OCI-LY7 (cell line): ENCODE measurements at regions not wholly inside any gene's neighbourhood (a gene's known extent, or its start where the extent isn't known, plus 50 kb on each side); places are given as distances from the start of the nearest gene placed in this dataset.

ENCODE experiments used
- BruUV-seq: library from RNA; stranded (reverse); fragments of 400-500 nt; replicated peaks from 2 replicates; lab custom pipeline; 2021; lab: Mats Ljungman, UMichigan
- CTCF ChIA-PET: fragments of 300-600 bp; sonication (Branson Sonifier 250); formaldehyde crosslinking; loops from one replicate; lab custom pipeline; 2022; ENCODE audit warnings: antibody characterized with exemption; ENCODE audit not compliant: unreplicated experiment; lab: Charles Lee
- POLR2A ChIA-PET: fragments of 300-600 bp; sonication (Branson Sonifier 250); formaldehyde crosslinking; loops from one replicate; lab custom pipeline; 2022; ENCODE audit warnings: antibody characterized with exemption; lab: Charles Lee
- DNase-seq: peaks from one replicate; pipeline ENCODE4 v3.0.0-alpha.2; 2015; ENCODE audit warnings: low spot score
- H2AFZ ChIP-seq: fragments of 200-600 bp; sonication (generic), shearing (Covaris generic); 2 replicates; pipeline ENCODE4 v1.6.1; 2014; ENCODE audit warnings: mild to moderate bottlenecking, antibody characterized with exemption, low read length, moderate library complexity
- H3K27ac ChIP-seq: fragments of 200-600 bp; sonication (generic); 2 replicates; pipeline ENCODE4 v1.5.1; 2014; ENCODE audit warnings: mixed run types, low read depth, mild to moderate bottlenecking, moderate library complexity, low read length, inconsistent platforms; ENCODE audit not compliant: poor library complexity, severe bottlenecking
- H3K36me3 ChIP-seq: fragments of 200-600 bp; sonication (generic); 2 replicates; pipeline ENCODE4 v1.6.1; 2014; ENCODE audit warnings: mild to moderate bottlenecking, antibody characterized with exemption, low read length, moderate library complexity, mixed read lengths; ENCODE audit not compliant: insufficient read depth
- H3K4me1 ChIP-seq: fragments of 200-600 bp; sonication (generic); 2 replicates; pipeline ENCODE4 v1.5.1; 2014; ENCODE audit warnings: mild to moderate bottlenecking, low read length; ENCODE audit not compliant: insufficient read depth, poor library complexity, severe bottlenecking
- H3K4me2 ChIP-seq: fragments of 200-600 bp; sonication (generic); 2 replicates; pipeline ENCODE4 v1.6.1; 2014; ENCODE audit warnings: mild to moderate bottlenecking, low read length
- H3K4me3 ChIP-seq: fragments of 200-600 bp; sonication (generic); 2 replicates; pipeline ENCODE4 v1.5.1; 2014; ENCODE audit warnings: mild to moderate bottlenecking, low read depth, low read length; ENCODE audit not compliant: poor library complexity, severe bottlenecking
- H3K79me2 ChIP-seq: fragments of 200-600 bp; sonication (generic); 2 replicates; pipeline ENCODE4 v1.6.1; 2016; ENCODE audit warnings: low read depth, mild to moderate bottlenecking, low read length, moderate library complexity, mixed read lengths; ENCODE audit not compliant: insufficient read depth
- H3K9me2 ChIP-seq: fragments of 200-600 bp; sonication (generic); 2 replicates; pipeline ENCODE4 v1.6.1; 2016; ENCODE audit warnings: mild to moderate bottlenecking, low read length, mixed read lengths; ENCODE audit not compliant: insufficient read depth
- H3K9me3 ChIP-seq: fragments of 200-600 bp; sonication (generic); 2 replicates; pipeline ENCODE4 v1.6.1; 2014; ENCODE audit warnings: mild to moderate bottlenecking, mixed run types, low read length, mixed read lengths
- H4K20me1 ChIP-seq: fragments of 200-600 bp; sonication (generic); 2 replicates; pipeline ENCODE4 v1.6.1; 2014; ENCODE audit warnings: mild to moderate bottlenecking, antibody characterized with exemption, low read length, moderate library complexity, mixed read lengths; ENCODE audit not compliant: insufficient read depth
- EZH2phosphoT487 ChIP-seq: fragments of 200-600 bp; sonication (generic); IDR thresholded peaks from 2 replicates; pipeline ENCODE4 v1.6.1; 2018; ENCODE audit warnings: low read depth, borderline replicate concordance, mild to moderate bottlenecking, mixed run types, antibody characterized with exemption, low read length, moderate library complexity, mixed read lengths
- intact Hi-C: fragments of 100-400 bp; cut with micrococcal nuclease; formaldehyde crosslinking; loops from one replicate; pipeline ENCODE4 v1.10.0; 2022; ENCODE audit not compliant: unreplicated experiment
- TF ChIP-seq, protein P1 (sequence below): fragments of 200-600 bp; sonication (generic); conservative IDR thresholded peaks from 2 replicates; pipeline ENCODE4 v1.5.1; 2014; ENCODE audit warnings: mild to moderate bottlenecking, antibody characterized with exemption, low read length, moderate library complexity, mixed read lengths

DNA sequence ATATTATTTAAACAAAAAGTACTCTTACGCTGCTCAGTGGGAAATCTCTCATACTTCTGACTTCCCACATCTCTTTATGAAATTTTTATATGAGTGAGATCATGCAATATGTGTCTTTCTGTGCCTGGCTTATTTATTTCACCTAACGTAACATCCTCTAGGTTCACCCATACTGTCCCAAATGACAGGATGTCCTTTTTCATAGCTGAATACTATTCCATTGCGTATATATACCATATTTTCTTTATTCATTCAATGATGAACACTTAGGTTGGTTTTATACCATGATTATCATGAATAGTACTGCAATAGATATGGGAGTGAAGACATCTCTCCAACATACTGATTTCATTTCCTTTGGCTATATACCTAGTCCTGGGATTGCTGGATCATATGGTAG lies 57.8 kb upstream of the TPP2 start:
- no TSS peak for BruUV-seq
- POLR2A ChIA-PET, result no interaction called here
- intact Hi-C loops, result no loop called here
- DNase-seq, result no peak
- Histone ChIP-seq H2AFZ (no peak overlapping the region), H3K4me1 (no peaks in the 10 kb centered on the region), H3K36me3 (no peaks in the 10 kb centered on the region), H4K20me1 (no peaks in the 10 kb centered on the region), H3K27ac (no peak overlapping the region), H3K4me2 (no peak overlapping the region), H3K9me2 (no peaks in the 10 kb centered on the region), H3K9me3 (no peaks in the 10 kb centered on the region), H3K4me3 (no peak overlapping the region), H3K79me2 (no peaks in the 10 kb centered on the region)
- CTCF ChIA-PET, result no interaction called here
- TF ChIP-seq, protein P1, sequence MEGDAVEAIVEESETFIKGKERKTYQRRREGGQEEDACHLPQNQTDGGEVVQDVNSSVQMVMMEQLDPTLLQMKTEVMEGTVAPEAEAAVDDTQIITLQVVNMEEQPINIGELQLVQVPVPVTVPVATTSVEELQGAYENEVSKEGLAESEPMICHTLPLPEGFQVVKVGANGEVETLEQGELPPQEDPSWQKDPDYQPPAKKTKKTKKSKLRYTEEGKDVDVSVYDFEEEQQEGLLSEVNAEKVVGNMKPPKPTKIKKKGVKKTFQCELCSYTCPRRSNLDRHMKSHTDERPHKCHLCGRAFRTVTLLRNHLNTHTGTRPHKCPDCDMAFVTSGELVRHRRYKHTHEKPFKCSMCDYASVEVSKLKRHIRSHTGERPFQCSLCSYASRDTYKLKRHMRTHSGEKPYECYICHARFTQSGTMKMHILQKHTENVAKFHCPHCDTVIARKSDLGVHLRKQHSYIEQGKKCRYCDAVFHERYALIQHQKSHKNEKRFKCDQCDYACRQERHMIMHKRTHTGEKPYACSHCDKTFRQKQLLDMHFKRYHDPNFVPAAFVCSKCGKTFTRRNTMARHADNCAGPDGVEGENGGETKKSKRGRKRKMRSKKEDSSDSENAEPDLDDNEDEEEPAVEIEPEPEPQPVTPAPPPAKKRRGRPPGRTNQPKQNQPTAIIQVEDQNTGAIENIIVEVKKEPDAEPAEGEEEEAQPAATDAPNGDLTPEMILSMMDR, result no peak
- TF ChIP-seq EZH2phosphoT487, result no peak

DNA sequence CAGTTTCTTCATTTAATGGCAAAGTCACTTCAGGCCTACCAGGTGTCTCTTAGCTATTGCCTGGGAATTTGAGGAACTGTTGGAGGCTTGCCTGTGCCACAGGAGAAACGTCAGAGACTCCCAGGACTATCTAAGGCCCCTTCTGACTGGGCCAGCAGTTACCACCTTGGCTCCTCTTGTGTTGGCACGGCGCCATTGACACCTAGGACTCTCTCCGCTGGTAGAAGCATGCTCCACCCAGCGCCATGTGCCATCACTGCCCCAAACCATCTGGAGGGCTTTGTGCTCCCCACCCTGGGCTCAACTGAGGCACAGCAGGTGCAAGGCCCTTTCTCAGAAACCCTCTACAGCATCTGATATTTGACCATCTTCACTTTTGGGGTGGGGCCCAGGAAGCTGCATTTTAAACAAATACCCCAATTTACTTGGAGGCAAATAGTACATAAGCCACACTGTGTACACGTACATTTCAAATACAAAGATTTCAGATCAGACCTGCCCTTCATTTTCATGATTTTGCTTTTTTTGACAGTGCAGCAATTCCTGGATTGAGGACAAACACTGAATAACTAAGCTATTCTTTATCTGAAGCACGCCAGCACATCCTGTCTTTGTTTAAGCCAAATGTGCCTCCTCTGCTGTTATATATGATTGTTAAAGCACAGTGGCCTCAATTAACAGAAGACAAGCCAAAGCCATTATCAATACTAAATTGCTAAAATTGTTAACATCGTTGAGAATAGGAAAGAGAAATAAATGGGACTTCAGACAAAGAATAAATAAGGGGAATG lies 59.9 kb upstream of the TPP2 start:
- POLR2A ChIA-PET, result no interaction called here
- Histone ChIP-seq H3K9me3 (no peaks in the 10 kb centered on the region), H3K4me3 (no peak overlapping the region), H3K36me3 (no peaks in the 10 kb centered on the region), H3K79me2 (no peaks in the 10 kb centered on the region), H3K9me2 (no peaks in the 10 kb centered on the region), H2AFZ (no peak overlapping the region), H3K27ac (no peak overlapping the region), H4K20me1 (no peaks in the 10 kb centered on the region), H3K4me1 (no peaks in the 10 kb centered on the region), H3K4me2 (no peak overlapping the region)
- intact Hi-C loops, result no loop called here
- no peak for DNase-seq
- no peak for TF ChIP-seq EZH2phosphoT487
- TF ChIP-seq, protein P1, result no peak
- CTCF ChIA-PET, result no interaction called here
- no TSS peak for BruUV-seq

DNA sequence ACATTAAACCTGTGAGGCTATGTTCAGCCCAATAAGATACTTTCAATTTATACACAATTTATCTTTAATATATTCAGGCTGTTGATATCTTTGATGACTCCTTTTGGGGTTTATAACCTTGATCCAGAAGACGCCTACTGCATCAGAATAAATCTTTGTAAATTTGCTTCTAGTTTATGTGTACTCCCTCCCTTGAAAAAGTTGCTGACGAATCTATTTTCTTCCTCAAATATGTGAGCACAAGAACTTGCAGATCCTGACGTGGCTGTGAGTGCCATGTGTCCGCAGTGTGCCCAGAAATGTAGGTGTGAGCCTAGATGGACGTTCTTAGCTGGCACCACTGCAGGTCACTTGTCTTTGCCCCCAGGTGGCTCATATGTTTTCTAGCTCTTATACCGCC lies 60.6 kb upstream of the TPP2 start:
- Histone ChIP-seq H3K36me3 (no peaks in the 10 kb centered on the region), H3K79me2 (no peaks in the 10 kb centered on the region), H3K9me2 (no peaks in the 10 kb centered on the region), H3K27ac (no peak overlapping the region), H3K4me2 (no peak overlapping the region), H3K4me1 (no peaks in the 10 kb centered on the region), H2AFZ (no peak overlapping the region), H3K9me3 (no peaks in the 10 kb centered on the region), H3K4me3 (no peak overlapping the region), H4K20me1 (no peaks in the 10 kb centered on the region)
- TF ChIP-seq EZH2phosphoT487, result no peak
- TF ChIP-seq, protein P1, result no peak
- BruUV-seq, result no TSS peak
- CTCF ChIA-PET, result no interaction called here
- POLR2A ChIA-PET, result no interaction called here
- no peak for DNase-seq
- intact Hi-C loops, result no loop called here
